OCI-LY7 (cell line): ENCODE measurements at regions not wholly inside any gene's neighbourhood (a gene's known extent, or its start where the extent isn't known, plus 50 kb on each side); places are given as distances from the start of the nearest gene placed in this dataset.
"Not testable (repeated sequence)": the region's sequence is repeated elsewhere in the genome, so short reads cannot be mapped to it uniquely, and the experiment has no call there.

Experiments
- BruUV-seq: library from RNA; stranded (reverse); fragments of 400-500 nt; replicated peaks from 2 replicates; lab custom pipeline; 2021; lab: Mats Ljungman, UMichigan
- CTCF ChIA-PET: fragments of 300-600 bp; sonication (Branson Sonifier 250); formaldehyde crosslinking; loops from one replicate; lab custom pipeline; 2022; ENCODE audit warnings: antibody characterized with exemption; ENCODE audit not compliant: unreplicated experiment; lab: Charles Lee
- POLR2A ChIA-PET: fragments of 300-600 bp; sonication (Branson Sonifier 250); formaldehyde crosslinking; loops from one replicate; lab custom pipeline; 2022; ENCODE audit warnings: antibody characterized with exemption; lab: Charles Lee
- DNase-seq: peaks from one replicate; pipeline ENCODE4 v3.0.0-alpha.2; 2015; ENCODE audit warnings: low spot score
- H2AFZ ChIP-seq: fragments of 200-600 bp; sonication (generic), shearing (Covaris generic); 2 replicates; pipeline ENCODE4 v1.6.1; 2014; ENCODE audit warnings: mild to moderate bottlenecking, antibody characterized with exemption, low read length, moderate library complexity
- H3K27ac ChIP-seq: fragments of 200-600 bp; sonication (generic); 2 replicates; pipeline ENCODE4 v1.5.1; 2014; ENCODE audit warnings: mixed run types, low read depth, mild to moderate bottlenecking, moderate library complexity, low read length, inconsistent platforms; ENCODE audit not compliant: poor library complexity, severe bottlenecking
- H3K36me3 ChIP-seq: fragments of 200-600 bp; sonication (generic); 2 replicates; pipeline ENCODE4 v1.6.1; 2014; ENCODE audit warnings: mild to moderate bottlenecking, antibody characterized with exemption, low read length, moderate library complexity, mixed read lengths; ENCODE audit not compliant: insufficient read depth
- H3K4me1 ChIP-seq: fragments of 200-600 bp; sonication (generic); 2 replicates; pipeline ENCODE4 v1.5.1; 2014; ENCODE audit warnings: mild to moderate bottlenecking, low read length; ENCODE audit not compliant: insufficient read depth, poor library complexity, severe bottlenecking
- H3K4me2 ChIP-seq: fragments of 200-600 bp; sonication (generic); 2 replicates; pipeline ENCODE4 v1.6.1; 2014; ENCODE audit warnings: mild to moderate bottlenecking, low read length
- H3K4me3 ChIP-seq: fragments of 200-600 bp; sonication (generic); 2 replicates; pipeline ENCODE4 v1.5.1; 2014; ENCODE audit warnings: mild to moderate bottlenecking, low read depth, low read length; ENCODE audit not compliant: poor library complexity, severe bottlenecking
- H3K79me2 ChIP-seq: fragments of 200-600 bp; sonication (generic); 2 replicates; pipeline ENCODE4 v1.6.1; 2016; ENCODE audit warnings: low read depth, mild to moderate bottlenecking, low read length, moderate library complexity, mixed read lengths; ENCODE audit not compliant: insufficient read depth
- H3K9me2 ChIP-seq: fragments of 200-600 bp; sonication (generic); 2 replicates; pipeline ENCODE4 v1.6.1; 2016; ENCODE audit warnings: mild to moderate bottlenecking, low read length, mixed read lengths; ENCODE audit not compliant: insufficient read depth
- H3K9me3 ChIP-seq: fragments of 200-600 bp; sonication (generic); 2 replicates; pipeline ENCODE4 v1.6.1; 2014; ENCODE audit warnings: mild to moderate bottlenecking, mixed run types, low read length, mixed read lengths
- H4K20me1 ChIP-seq: fragments of 200-600 bp; sonication (generic); 2 replicates; pipeline ENCODE4 v1.6.1; 2014; ENCODE audit warnings: mild to moderate bottlenecking, antibody characterized with exemption, low read length, moderate library complexity, mixed read lengths; ENCODE audit not compliant: insufficient read depth
- EZH2phosphoT487 ChIP-seq: fragments of 200-600 bp; sonication (generic); IDR thresholded peaks from 2 replicates; pipeline ENCODE4 v1.6.1; 2018; ENCODE audit warnings: low read depth, borderline replicate concordance, mild to moderate bottlenecking, mixed run types, antibody characterized with exemption, low read length, moderate library complexity, mixed read lengths
- intact Hi-C: fragments of 100-400 bp; cut with micrococcal nuclease; formaldehyde crosslinking; loops from one replicate; pipeline ENCODE4 v1.10.0; 2022; ENCODE audit not compliant: unreplicated experiment
- TF ChIP-seq, protein P1 (sequence below): fragments of 200-600 bp; sonication (generic); conservative IDR thresholded peaks from 2 replicates; pipeline ENCODE4 v1.5.1; 2014; ENCODE audit warnings: mild to moderate bottlenecking, antibody characterized with exemption, low read length, moderate library complexity, mixed read lengths

DNA sequence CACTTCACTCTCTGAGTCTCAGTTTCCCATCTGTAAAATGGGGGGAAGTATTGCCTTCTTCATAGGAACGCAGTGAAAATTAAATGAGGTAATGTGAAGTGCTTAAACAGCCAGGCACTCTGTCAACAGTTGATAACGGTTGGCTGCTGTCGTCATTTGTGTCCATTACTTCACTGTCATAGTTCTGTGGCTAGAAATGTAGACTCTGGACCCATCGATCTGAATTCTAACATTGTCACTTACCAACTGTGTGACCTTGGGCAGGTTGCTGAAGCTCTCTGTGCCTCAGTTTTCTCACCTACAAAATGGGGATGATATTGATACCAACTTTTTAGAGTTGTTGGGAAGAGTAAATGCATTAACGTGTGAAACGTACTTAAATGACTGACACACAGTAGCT lies 152.6 kb downstream of the PTPRU start:
- ChIA-PET POLR2A (no interaction called here), CTCF (no interaction called here)
- no peaks in the 10 kb centered on the region for H3K79me2 ChIP-seq
- no peaks in the 10 kb centered on the region for H3K4me1 ChIP-seq
- no peaks in the 10 kb centered on the region for H3K9me3 ChIP-seq
- no peak overlapping the region for H2AFZ ChIP-seq
- intact Hi-C loops = no loop called here
- H3K36me3 ChIP-seq = no peaks in the 10 kb centered on the region
- BruUV-seq = no TSS peak
- no peak for DNase-seq
- H3K9me2 ChIP-seq = no peaks in the 10 kb centered on the region
- no peak overlapping the region for H3K4me3 ChIP-seq
- H4K20me1 ChIP-seq = no peaks in the 10 kb centered on the region
- TF ChIP-seq, protein P1, sequence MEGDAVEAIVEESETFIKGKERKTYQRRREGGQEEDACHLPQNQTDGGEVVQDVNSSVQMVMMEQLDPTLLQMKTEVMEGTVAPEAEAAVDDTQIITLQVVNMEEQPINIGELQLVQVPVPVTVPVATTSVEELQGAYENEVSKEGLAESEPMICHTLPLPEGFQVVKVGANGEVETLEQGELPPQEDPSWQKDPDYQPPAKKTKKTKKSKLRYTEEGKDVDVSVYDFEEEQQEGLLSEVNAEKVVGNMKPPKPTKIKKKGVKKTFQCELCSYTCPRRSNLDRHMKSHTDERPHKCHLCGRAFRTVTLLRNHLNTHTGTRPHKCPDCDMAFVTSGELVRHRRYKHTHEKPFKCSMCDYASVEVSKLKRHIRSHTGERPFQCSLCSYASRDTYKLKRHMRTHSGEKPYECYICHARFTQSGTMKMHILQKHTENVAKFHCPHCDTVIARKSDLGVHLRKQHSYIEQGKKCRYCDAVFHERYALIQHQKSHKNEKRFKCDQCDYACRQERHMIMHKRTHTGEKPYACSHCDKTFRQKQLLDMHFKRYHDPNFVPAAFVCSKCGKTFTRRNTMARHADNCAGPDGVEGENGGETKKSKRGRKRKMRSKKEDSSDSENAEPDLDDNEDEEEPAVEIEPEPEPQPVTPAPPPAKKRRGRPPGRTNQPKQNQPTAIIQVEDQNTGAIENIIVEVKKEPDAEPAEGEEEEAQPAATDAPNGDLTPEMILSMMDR = no peak
- no peak for TF ChIP-seq EZH2phosphoT487
- no peak overlapping the region for H3K27ac ChIP-seq
- H3K4me2 ChIP-seq = no peak overlapping the region

DNA sequence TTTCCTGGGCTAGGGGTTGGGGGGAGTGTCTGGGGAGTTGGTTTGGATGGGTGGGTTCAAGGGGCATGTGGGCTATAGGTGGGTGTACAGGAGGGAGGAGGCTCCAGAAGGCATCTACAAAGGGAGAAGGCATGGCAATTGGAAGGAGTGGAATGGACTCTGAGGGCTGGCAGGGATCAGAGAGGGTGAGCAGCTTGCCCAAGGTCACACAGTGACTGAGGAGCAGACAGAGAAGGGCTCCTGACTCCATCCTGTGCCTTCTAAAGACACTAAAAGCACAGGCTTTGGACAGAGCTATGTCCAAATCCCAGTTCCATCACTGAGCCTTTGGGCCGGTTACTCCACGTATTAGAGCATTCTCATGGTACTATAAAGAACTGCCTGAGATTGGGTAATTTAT lies 151.8 kb downstream of the PTPRU start:
- Histone ChIP-seq H3K4me2 (no peak overlapping the region), H3K9me3 (no peaks in the 10 kb centered on the region), H3K36me3 (no peaks in the 10 kb centered on the region), H4K20me1 (no peaks in the 10 kb centered on the region), H3K79me2 (no peaks in the 10 kb centered on the region), H3K9me2 (no peaks in the 10 kb centered on the region), H3K4me1 (no peaks in the 10 kb centered on the region), H2AFZ (no peak overlapping the region), H3K4me3 (no peak overlapping the region), H3K27ac (no peak overlapping the region)
- POLR2A ChIA-PET = no interaction called here
- TF ChIP-seq, protein P1 = no peak
- TF ChIP-seq EZH2phosphoT487 = no peak
- CTCF ChIA-PET = no interaction called here
- DNase-seq = no peak
- BruUV-seq = no TSS peak
- intact Hi-C loops = no loop called here

DNA sequence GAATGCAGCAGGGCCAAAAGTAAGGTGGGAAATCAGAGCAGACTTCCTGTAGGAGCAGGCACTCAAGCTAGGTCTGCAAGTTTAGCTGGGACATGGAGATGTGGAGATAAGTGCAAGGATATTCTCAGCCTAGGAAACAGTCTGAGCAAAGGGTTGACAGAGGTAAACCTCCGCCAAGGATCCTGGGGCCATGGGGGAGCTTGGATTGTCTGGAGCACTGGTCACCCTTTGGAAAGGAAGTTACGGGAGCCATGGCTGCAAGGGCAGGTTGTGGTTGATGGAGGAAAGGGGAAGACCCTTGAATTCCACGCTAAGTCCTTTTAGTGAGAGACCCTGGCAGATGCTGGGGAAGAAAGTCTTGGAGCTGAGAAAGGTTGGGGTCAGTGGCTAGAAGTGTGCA lies 150.9 kb downstream of the PTPRU start:
- H3K27ac ChIP-seq = no peak overlapping the region
- DNase-seq = no peak
- no peaks in the 10 kb centered on the region for H3K79me2 ChIP-seq
- H3K9me2 ChIP-seq = no peaks in the 10 kb centered on the region
- POLR2A ChIA-PET = no interaction called here
- TF ChIP-seq EZH2phosphoT487 = no peak
- TF ChIP-seq, protein P1 = no peak
- H3K4me1 ChIP-seq = no peaks in the 10 kb centered on the region
- H2AFZ ChIP-seq = no peak overlapping the region
- no peaks in the 10 kb centered on the region for H3K9me3 ChIP-seq
- H3K4me3 ChIP-seq = no peak overlapping the region
- BruUV-seq = no TSS peak
- H3K36me3 ChIP-seq = no peaks in the 10 kb centered on the region
- no peaks in the 10 kb centered on the region for H4K20me1 ChIP-seq
- CTCF ChIA-PET = no interaction called here
- H3K4me2 ChIP-seq = no peak overlapping the region
- intact Hi-C loops = no loop called here

DNA sequence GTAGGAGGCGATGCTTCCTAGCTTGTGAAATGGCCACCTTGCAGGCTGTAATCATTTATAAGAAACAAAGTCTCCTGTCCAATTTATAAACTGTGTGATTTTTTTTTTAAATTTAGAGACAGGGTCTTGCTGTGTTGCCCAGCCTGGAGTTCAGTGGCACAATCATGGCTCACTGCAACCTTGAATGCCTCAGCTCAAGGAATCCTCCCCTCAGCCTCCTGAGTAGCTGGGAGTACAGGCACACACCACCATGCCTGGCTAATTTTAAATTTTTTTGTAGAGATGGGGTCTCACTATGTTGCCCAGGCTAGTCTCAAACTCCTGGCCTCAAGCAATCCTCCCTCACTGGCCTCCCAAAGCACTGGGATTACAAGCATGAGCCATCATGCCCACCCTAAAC lies 150.1 kb downstream of the PTPRU start:
- H3K4me1 ChIP-seq, POLR2A ChIA-PET, H4K20me1 ChIP-seq, CTCF ChIA-PET, H3K79me2 ChIP-seq, H3K4me3 ChIP-seq, DNase-seq, H2AFZ ChIP-seq, H3K27ac ChIP-seq, H3K9me2 ChIP-seq, H3K36me3 ChIP-seq, intact Hi-C loops, H3K9me3 ChIP-seq, BruUV-seq, H3K4me2 ChIP-seq: not testable (repeated sequence)
